HG03060 (cell line): ENCODE measurements at regions not wholly inside any gene's neighbourhood (a gene's known extent, or its start where the extent isn't known, plus 50 kb on each side); places are given as distances from the start of the nearest gene placed in this dataset.
"Not testable (repeated sequence)": the region's sequence is repeated elsewhere in the genome, so short reads cannot be mapped to it uniquely, and the experiment has no call there.

Experiments used
- ATAC-seq: cut with Tn5 transposase; IDR thresholded peaks from one replicate; pipeline ENCODE4 v1.9.1; 2021; ENCODE audit warnings: low read depth, moderate number of reproducible peaks; ENCODE audit not compliant: unreplicated experiment

DNA sequence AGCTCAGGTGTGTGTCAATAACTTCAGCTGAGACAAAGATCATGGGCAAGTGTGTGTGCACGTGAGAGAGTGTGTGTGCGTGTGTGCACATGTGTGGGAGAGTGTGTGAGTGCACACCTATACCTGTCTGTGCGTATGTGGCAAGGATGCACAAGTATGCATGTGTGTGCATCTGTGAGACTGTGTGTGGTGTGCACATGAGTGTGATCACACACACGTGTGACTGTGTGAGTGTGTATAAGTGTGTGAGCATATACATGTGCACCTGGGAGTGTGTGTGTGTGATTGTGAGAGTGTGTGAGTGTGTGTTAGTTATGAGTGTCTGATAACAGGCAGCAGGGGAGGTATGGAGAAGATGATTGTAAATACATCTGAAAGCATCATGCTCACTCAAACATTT, 657.3 kb upstream of the PFKP start:
- ATAC-seq, result no peak

GRCh38 chr10:2401459-2401858, 664.1 kb upstream of the ADARB2 start:
- no peak for ATAC-seq

- no peak for ATAC-seq
These were observed 662.2 kb upstream of the ADARB2 start for GRCh38 chr10:2399482-2399881.

GRCh38 chr10:2392145-2392812, 655.0 kb upstream of the ADARB2 start:
- no peak for ATAC-seq

DNA sequence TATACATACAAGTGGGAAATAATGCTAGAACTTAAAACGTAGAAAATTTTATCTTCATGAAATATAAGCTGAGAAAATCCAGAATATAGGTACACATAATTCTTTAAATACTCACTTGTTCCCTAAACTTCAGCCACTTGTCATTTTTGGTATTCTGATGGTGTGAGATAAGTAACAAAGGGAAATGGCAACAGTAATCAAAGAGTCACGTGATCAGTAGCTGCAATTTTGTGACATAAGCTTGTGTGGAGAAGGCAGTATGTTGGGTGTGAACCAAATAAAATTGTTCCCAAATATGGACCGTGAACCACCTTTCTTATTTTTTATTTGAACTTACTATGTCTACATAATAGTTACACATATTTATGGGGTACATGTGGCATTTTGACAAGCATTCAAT, 650.3 kb upstream of the ADARB2 start:
- no peak for ATAC-seq

GRCh38 chr10:2387261-2387660, 649.9 kb upstream of the ADARB2 start:
- ATAC-seq, result no peak

DNA sequence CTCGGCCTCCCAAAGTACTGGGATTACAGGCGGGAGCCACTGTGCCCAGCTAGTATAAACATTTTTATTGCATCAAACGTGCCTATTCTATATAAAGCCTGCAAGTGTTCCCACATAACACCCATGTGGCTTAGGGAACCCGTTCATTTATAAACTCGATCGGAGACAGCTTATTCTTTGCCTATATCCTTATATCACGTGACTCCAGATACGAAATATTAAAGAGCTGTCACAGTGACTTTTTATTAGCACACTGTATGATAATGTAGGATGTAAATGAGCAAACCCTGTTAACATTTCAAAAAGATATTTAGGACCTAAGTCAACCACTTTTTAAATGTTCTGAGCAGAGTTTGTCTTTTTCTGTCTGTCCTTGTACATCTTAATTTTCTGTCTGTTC, 642.9 kb upstream of the ADARB2 start:
- no peak for ATAC-seq

DNA sequence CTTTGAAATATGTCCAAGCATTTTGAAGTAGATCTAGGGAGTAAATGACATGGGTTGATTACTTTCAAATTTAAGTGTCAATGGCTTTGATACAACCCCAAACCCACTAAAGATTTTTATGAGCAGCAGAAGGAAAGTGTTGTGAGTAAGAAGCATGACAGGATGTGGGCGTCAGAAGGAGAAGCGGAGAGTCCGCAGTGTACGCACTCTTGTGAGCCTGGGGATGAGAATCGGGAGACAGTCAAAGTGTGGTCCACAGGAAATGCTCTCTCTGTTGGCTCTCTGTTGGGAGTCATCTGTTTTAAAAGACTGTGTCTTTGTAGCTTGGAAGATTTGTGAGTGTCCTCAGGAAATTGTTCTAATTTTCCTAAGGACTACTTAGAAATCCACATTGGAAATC, 629.8 kb upstream of the ADARB2 start:
- ATAC-seq, result no peak

GRCh38 chr10:2366264-2366931, 629.1 kb upstream of the ADARB2 start:
- no peak for ATAC-seq

- ATAC-seq, result no peak
These were observed 625.0 kb upstream of the ADARB2 start for GRCh38 chr10:2362331-2362730.

GRCh38 chr10:2358586-2358985, 621.3 kb upstream of the ADARB2 start:
- no peak for ATAC-seq

- no peak for ATAC-seq
These were observed 619.3 kb upstream of the ADARB2 start for GRCh38 chr10:2356670-2357069.

GRCh38 chr10:2351566-2351965, 614.2 kb upstream of the ADARB2 start:
- ATAC-seq, result no peak

DNA sequence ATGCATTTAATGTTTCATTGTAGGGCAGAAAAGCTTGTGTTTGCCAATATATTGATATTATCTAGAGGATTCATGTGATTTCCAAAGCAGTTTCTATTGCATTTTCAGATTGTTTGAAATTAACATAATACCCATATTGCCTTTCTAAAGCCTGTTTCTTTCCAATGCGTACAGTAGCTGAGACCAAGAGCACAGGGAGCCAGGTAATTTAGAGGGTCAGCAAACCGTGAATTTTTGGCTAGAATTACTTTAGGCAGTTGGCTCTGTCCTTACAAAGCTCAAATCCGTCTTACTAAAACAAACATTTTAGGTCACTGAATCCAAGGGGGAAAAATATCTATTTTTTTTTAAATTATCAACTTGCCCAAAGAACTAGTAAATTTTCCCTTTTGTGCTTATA, 604.9 kb upstream of the ADARB2 start:
- no peak for ATAC-seq

GRCh38 chr10:2340831-2341647, 603.7 kb upstream of the ADARB2 start:
- ATAC-seq, result no peak

GRCh38 chr10:2335626-2336025, 598.3 kb upstream of the ADARB2 start:
- no peak for ATAC-seq

- no peak for ATAC-seq
These were observed 597.2 kb upstream of the ADARB2 start for GRCh38 chr10:2334575-2334974.

GRCh38 chr10:2329082-2329481, 591.8 kb upstream of the ADARB2 start:
- no peak for ATAC-seq

- no peak for ATAC-seq
These were observed 589.1 kb upstream of the ADARB2 start for GRCh38 chr10:2326411-2326810.

GRCh38 chr10:2315045-2315485, 577.7 kb upstream of the ADARB2 start:
- not testable (repeated sequence) for ATAC-seq

GRCh38 chr10:2306081-2306480, 568.8 kb upstream of the ADARB2 start:
- ATAC-seq, result no peak

- no peak for ATAC-seq
These were observed 565.8 kb upstream of the ADARB2 start for GRCh38 chr10:2303169-2303568.
